Fibroblast of lung (primary cell): ENCODE measurements at regions not wholly inside any gene's neighbourhood (a gene's known extent, or its start where the extent isn't known, plus 50 kb on each side); places are given as distances from the start of the nearest gene placed in this dataset.

ENCODE experiments used
- DNase-seq, 2 donors: peaks; one replicate each; pipeline versions ENCODE4 v3.0.0 to v3.0.0-alpha.2; 2010; ENCODE audit warnings: low read depth in 2 of 2
- H2AFZ ChIP-seq: 2 replicates; pipeline ENCODE4 v1.5.1; 2012; ENCODE audit warnings: low read length, control low read depth, inconsistent platforms
- H3K27ac ChIP-seq: 2 replicates; pipeline ENCODE4 v1.5.1; 2011; ENCODE audit warnings: low read length, control low read depth; ENCODE audit not compliant: insufficient read depth
- H3K27me3 ChIP-seq: 2 replicates; pipeline ENCODE4 v1.5.1; 2011; ENCODE audit warnings: mild to moderate bottlenecking, low read length; ENCODE audit not compliant: control insufficient read depth, insufficient read depth
- H3K36me3 ChIP-seq: 2 replicates; pipeline ENCODE4 v1.5.1; 2011; ENCODE audit warnings: low read length; ENCODE audit not compliant: control insufficient read depth, insufficient read depth
- H3K4me1 ChIP-seq: 2 replicates; pipeline ENCODE4 v1.5.1; 2011; ENCODE audit warnings: low read length; ENCODE audit not compliant: control insufficient read depth, insufficient read depth; ENCODE audit errors: extremely low read depth
- H3K4me2 ChIP-seq: 2 replicates; pipeline ENCODE4 v1.5.1; 2011; ENCODE audit warnings: low read length, control low read depth; ENCODE audit not compliant: insufficient read depth; ENCODE audit errors: extremely low read depth
- H3K4me3 ChIP-seq, 4 experiments: fragments of 200-600 bp in 1 of 4; sonication (generic) in 1 of 4; replicated peaks in 1 of 4; 2 replicates each; pipeline ENCODE4 v1.5.1; 2011 to 2016; ENCODE audit warnings: low read length in 4 of 4, low read depth in 3 of 4, mild to moderate bottlenecking in 3 of 4, control low read depth in 2 of 4, inconsistent platforms in 1 of 4, mixed read lengths in 1 of 4; ENCODE audit not compliant: insufficient read depth in 1 of 4; ENCODE audit errors: control extremely low read depth in 1 of 4
- H3K79me2 ChIP-seq: 2 replicates; pipeline ENCODE4 v1.5.1; 2012; ENCODE audit warnings: mild to moderate bottlenecking, low read length, inconsistent platforms; ENCODE audit not compliant: control insufficient read depth, insufficient read depth
- H3K9ac ChIP-seq: 2 replicates; pipeline ENCODE4 v1.5.1; 2011; ENCODE audit warnings: mild to moderate bottlenecking, low read length, control low read depth; ENCODE audit not compliant: insufficient read depth
- H3K9me3 ChIP-seq: 2 replicates; pipeline ENCODE4 v1.5.1; 2012; ENCODE audit warnings: low read depth, low read length; ENCODE audit not compliant: control insufficient read depth, insufficient read depth
- H4K20me1 ChIP-seq: 2 replicates; pipeline ENCODE4 v1.5.1; 2011; ENCODE audit warnings: low read length; ENCODE audit not compliant: control insufficient read depth, insufficient read depth; ENCODE audit errors: extremely low read depth
- CTCF ChIP-seq, 2 donors: IDR thresholded peaks in 1 of 2; conservative IDR thresholded peaks in 1 of 2; 1 replicate in 1 of 2; 2 replicates in 1 of 2; pipeline ENCODE4 v1.5.1; 2011 to 2012; ENCODE audit warnings: low read length in 2 of 2, control low read depth in 1 of 2, inconsistent platforms in 1 of 2, low read depth in 1 of 2, mild to moderate bottlenecking in 1 of 2
- EZH2 ChIP-seq: IDR thresholded peaks from 2 replicates; pipeline ENCODE4 v1.5.1; 2012; ENCODE audit warnings: low read length, control low read depth, mild to moderate bottlenecking; ENCODE audit errors: missing control alignments

GRCh38 chr6:156389296-156389695 is 387.9 kb upstream of the ARID1B start:
- Histone ChIP-seq H3K4me3 (no peak overlapping the region), H3K4me2 (no peak overlapping the region), H3K9ac (no peak overlapping the region), H3K4me1 (no peaks in the 10 kb centered on the region), H2AFZ (no peak overlapping the region), H3K9me3 (no peaks in the 10 kb centered on the region), H4K20me1 (no peaks in the 10 kb centered on the region), H3K36me3 (no peaks in the 10 kb centered on the region), H3K27me3 (no peaks in the 10 kb centered on the region), H3K79me2 (no peaks in the 10 kb centered on the region), H3K27ac (no peak overlapping the region)
- no peak for TF ChIP-seq CTCF (conservative IDR thresholded peaks at IDR 0.05 in 1 of 2, IDR thresholded peaks at IDR 0.05 in 1 of 2; ENCODE audit: low read depth in 1 of 2, low read length in 2 of 2)
- no peak for TF ChIP-seq EZH2
- no peak for DNase-seq

GRCh38 chr6:156387472-156387871 is 389.7 kb upstream of the ARID1B start:
- Histone ChIP-seq H3K4me2 (no peak overlapping the region), H3K9me3 (no peaks in the 10 kb centered on the region), H3K27ac (no peak overlapping the region), H3K27me3 (no peaks in the 10 kb centered on the region), H3K4me3 (no peak overlapping the region), H3K9ac (no peak overlapping the region), H2AFZ (no peak overlapping the region), H3K79me2 (no peaks in the 10 kb centered on the region), H3K4me1 (no peaks in the 10 kb centered on the region), H4K20me1 (no peaks in the 10 kb centered on the region), H3K36me3 (no peaks in the 10 kb centered on the region)
- DNase-seq, result no peak
- TF ChIP-seq CTCF (conservative IDR thresholded peaks at IDR 0.05 in 1 of 2, IDR thresholded peaks at IDR 0.05 in 1 of 2; ENCODE audit: low read depth in 1 of 2, low read length in 2 of 2) (no peak), EZH2 (no peak)

GRCh38 chr6:156383059-156383458 is 394.1 kb upstream of the ARID1B start:
- DNase-seq, result no peak
- Histone ChIP-seq H4K20me1 (no peaks in the 10 kb centered on the region), H3K27ac (no peak overlapping the region), H3K9ac (no peak overlapping the region), H3K4me3 (no peak overlapping the region), H3K79me2 (no peaks in the 10 kb centered on the region), H3K4me2 (no peak overlapping the region), H3K9me3 (no peaks in the 10 kb centered on the region), H3K27me3 (no peaks in the 10 kb centered on the region), H2AFZ (no peak overlapping the region), H3K4me1 (no peaks in the 10 kb centered on the region), H3K36me3 (no peaks in the 10 kb centered on the region)
- TF ChIP-seq EZH2, result no peak
- no peak for TF ChIP-seq CTCF (conservative IDR thresholded peaks at IDR 0.05 in 1 of 2, IDR thresholded peaks at IDR 0.05 in 1 of 2; ENCODE audit: low read depth in 1 of 2, low read length in 2 of 2)
